Keratinocyte (primary cell): ENCODE measurements at regions not wholly inside any gene's neighbourhood (a gene's known extent, or its start where the extent isn't known, plus 50 kb on each side); places are given as distances from the start of the nearest gene placed in this dataset.

Experiments
- DNase-seq: peaks from one replicate; pipeline ENCODE4 v3.0.0-alpha.2; 2011; ENCODE audit warnings: low read depth, missing footprints, low spot score
- FAIRE-seq: peaks from 2 replicates; lab custom pipeline; 2011; peaks lifted over from hg19 to GRCh38; lab: Jason Lieb, UNC
- H2AFZ ChIP-seq: 2 replicates; pipeline ENCODE4 v1.6.0; 2012; ENCODE audit warnings: low read length, control low read depth, inconsistent platforms; ENCODE audit not compliant: control insufficient read depth
- H3K27ac ChIP-seq: 2 replicates; pipeline ENCODE4 v1.5.1; 2011; ENCODE audit warnings: low read length; ENCODE audit not compliant: control insufficient read depth, insufficient read depth
- H3K27me3 ChIP-seq: 3 replicates; pipeline ENCODE4 v1.6.0; 2011; ENCODE audit warnings: low read length; ENCODE audit not compliant: control insufficient read depth, insufficient read depth; ENCODE audit errors: extremely low read depth
- H3K36me3 ChIP-seq, 2 experiments: 2 replicates in 1 of 2; 3 replicates in 1 of 2; pipeline ENCODE4 v1.5.1; 2011; ENCODE audit warnings: low read length in 2 of 2, mild to moderate bottlenecking in 1 of 2; ENCODE audit not compliant: control insufficient read depth in 2 of 2, insufficient read depth in 2 of 2; ENCODE audit errors: extremely low read depth in 1 of 2
- H3K4me1 ChIP-seq: 3 replicates; pipeline ENCODE4 v1.5.1; 2011; ENCODE audit warnings: low read length; ENCODE audit not compliant: control insufficient read depth, insufficient read depth; ENCODE audit errors: extremely low read depth
- H3K4me2 ChIP-seq: 3 replicates; pipeline ENCODE4 v1.6.0; 2011; ENCODE audit warnings: low read depth, low read length; ENCODE audit not compliant: control insufficient read depth, insufficient read depth; ENCODE audit errors: extremely low read depth
- H3K4me3 ChIP-seq, 3 experiments: fragments of 200-600 bp in 1 of 3; sonication (generic) in 1 of 3; 2 replicates in 2 of 3; 3 replicates in 1 of 3; pipeline ENCODE4 v1.5.1; 2011 to 2016; ENCODE audit warnings: low read length in 3 of 3, mild to moderate bottlenecking in 3 of 3, control low read depth in 2 of 3, inconsistent platforms in 1 of 3, low read depth in 1 of 3, mixed read lengths in 1 of 3, mixed run types in 1 of 3, moderate library complexity in 1 of 3; ENCODE audit not compliant: control insufficient read depth in 2 of 3, insufficient read depth in 2 of 3; ENCODE audit errors: extremely low read depth in 1 of 3
- H3K79me2 ChIP-seq: 2 replicates; pipeline ENCODE4 v1.6.0; 2012; ENCODE audit warnings: low read length; ENCODE audit not compliant: control insufficient read depth, insufficient read depth
- H3K9ac ChIP-seq: 3 replicates; pipeline ENCODE4 v1.6.0; 2011; ENCODE audit warnings: low read length; ENCODE audit not compliant: control insufficient read depth, insufficient read depth; ENCODE audit errors: extremely low read depth
- H3K9me1 ChIP-seq: 3 replicates; pipeline ENCODE4 v1.6.0; 2011; ENCODE audit warnings: low read length; ENCODE audit not compliant: control insufficient read depth, insufficient read depth; ENCODE audit errors: extremely low read depth
- H3K9me3 ChIP-seq: 2 replicates; pipeline ENCODE4 v1.5.1; 2012; ENCODE audit warnings: low read depth, low read length; ENCODE audit not compliant: control insufficient read depth
- H4K20me1 ChIP-seq: 3 replicates; pipeline ENCODE4 v1.6.0; 2011; ENCODE audit warnings: low read length; ENCODE audit not compliant: control insufficient read depth, insufficient read depth; ENCODE audit errors: extremely low read depth
- EZH2 ChIP-seq: IDR thresholded peaks from one replicate; pipeline ENCODE4 v1.6.1; 2012; ENCODE audit warnings: inconsistent platforms, mild to moderate bottlenecking, low read length, moderate library complexity
- dilution Hi-C: fragments of 300-500 bp; cut with MboI; formaldehyde crosslinking; loops from one replicate; pipeline ENCODE4 v1.7.0; 2020; ENCODE audit warnings: low sequenced_read_pairs; ENCODE audit not compliant: extremely low pct_ligation_motif_present
- TF ChIP-seq, protein P1 (sequence below), 3 experiments: IDR thresholded peaks in 1 of 3; conservative IDR thresholded peaks in 1 of 3; optimal IDR thresholded peaks in 1 of 3; 2 replicates in 2 of 3; 3 replicates in 1 of 3; pipeline versions ENCODE3 to v1.5.1; 2011; ENCODE audit warnings: low read length in 3 of 3, mild to moderate bottlenecking in 3 of 3, moderate library complexity in 2 of 3, control low read depth in 1 of 3, inconsistent platforms in 1 of 3; ENCODE audit not compliant: insufficient read depth in 2 of 3; ENCODE audit errors: extremely low read depth in 1 of 3

DNA sequence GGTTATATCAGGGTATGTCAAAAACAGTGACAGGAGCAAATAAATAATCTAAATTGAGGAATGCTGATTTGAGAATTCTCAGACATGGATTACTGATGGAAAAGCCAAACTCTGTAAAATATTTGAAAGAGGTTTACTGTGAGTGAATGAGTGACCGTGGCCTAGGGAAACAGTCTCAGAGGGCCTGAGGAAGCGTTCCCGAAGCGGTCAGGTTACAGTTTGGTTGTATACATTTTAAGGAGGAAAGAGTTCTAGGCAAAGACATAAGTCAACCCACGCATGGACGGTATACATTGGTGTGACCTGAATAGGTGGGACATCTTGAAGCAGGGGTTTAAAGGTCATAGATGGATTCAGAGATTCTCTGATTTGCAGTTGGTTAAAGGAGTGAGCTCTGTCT lies 771.7 kb downstream of the KCNJ18 start:
- no peaks in the 10 kb centered on the region for H3K79me2 ChIP-seq
- no peak overlapping the region for H3K4me3 ChIP-seq

GRCh38 chr17:22467720-22468119 lies 775.4 kb downstream of the KCNJ18 start:
- H4K20me1 ChIP-seq = no peaks in the 10 kb centered on the region
- FAIRE-seq (no peak), DNase-seq (no peak)
- H3K27me3 ChIP-seq = no peaks in the 10 kb centered on the region
- no peak overlapping the region for H3K27ac ChIP-seq
- peaks cover 8% of the 10 kb centered on the region for H3K9me3 ChIP-seq
- no peaks in the 10 kb centered on the region for H3K79me2 ChIP-seq
- dilution Hi-C loops = no loop called here
- no peak overlapping the region for H2AFZ ChIP-seq
- no peak overlapping the region for H3K4me2 ChIP-seq
- H3K36me3 ChIP-seq = no peaks in the 10 kb centered on the region
- H3K9me1 ChIP-seq = no peaks in the 10 kb centered on the region
- no peak overlapping the region for H3K9ac ChIP-seq
- H3K4me1 ChIP-seq = no peaks in the 10 kb centered on the region
- no peak overlapping the region for H3K4me3 ChIP-seq
- TF ChIP-seq EZH2 = no peak
- TF ChIP-seq, protein P1, sequence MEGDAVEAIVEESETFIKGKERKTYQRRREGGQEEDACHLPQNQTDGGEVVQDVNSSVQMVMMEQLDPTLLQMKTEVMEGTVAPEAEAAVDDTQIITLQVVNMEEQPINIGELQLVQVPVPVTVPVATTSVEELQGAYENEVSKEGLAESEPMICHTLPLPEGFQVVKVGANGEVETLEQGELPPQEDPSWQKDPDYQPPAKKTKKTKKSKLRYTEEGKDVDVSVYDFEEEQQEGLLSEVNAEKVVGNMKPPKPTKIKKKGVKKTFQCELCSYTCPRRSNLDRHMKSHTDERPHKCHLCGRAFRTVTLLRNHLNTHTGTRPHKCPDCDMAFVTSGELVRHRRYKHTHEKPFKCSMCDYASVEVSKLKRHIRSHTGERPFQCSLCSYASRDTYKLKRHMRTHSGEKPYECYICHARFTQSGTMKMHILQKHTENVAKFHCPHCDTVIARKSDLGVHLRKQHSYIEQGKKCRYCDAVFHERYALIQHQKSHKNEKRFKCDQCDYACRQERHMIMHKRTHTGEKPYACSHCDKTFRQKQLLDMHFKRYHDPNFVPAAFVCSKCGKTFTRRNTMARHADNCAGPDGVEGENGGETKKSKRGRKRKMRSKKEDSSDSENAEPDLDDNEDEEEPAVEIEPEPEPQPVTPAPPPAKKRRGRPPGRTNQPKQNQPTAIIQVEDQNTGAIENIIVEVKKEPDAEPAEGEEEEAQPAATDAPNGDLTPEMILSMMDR (optimal IDR thresholded peaks at IDR 0.05 in 1 of 3, IDR thresholded peaks at IDR 0.05 in 1 of 3, conservative IDR thresholded peaks at IDR 0.05 in 1 of 3; ENCODE audit: extremely low read depth in 1 of 3, insufficient read depth in 2 of 3, low read length in 3 of 3) = no peak

More for the DNA sequence above, 771.7 kb downstream of the KCNJ18 start:
- dilution Hi-C loops = no loop called here
- no peaks in the 10 kb centered on the region for H3K27me3 ChIP-seq
- no peaks in the 10 kb centered on the region for H3K9me1 ChIP-seq
- DNase-seq (no peak), FAIRE-seq (no peak)
- H3K4me1 ChIP-seq = no peaks in the 10 kb centered on the region
- no peak overlapping the region for H3K4me2 ChIP-seq
- H3K9me3 ChIP-seq = peaks cover 8% of the 10 kb centered on the region
- TF ChIP-seq, protein P1 (optimal IDR thresholded peaks at IDR 0.05 in 1 of 3, IDR thresholded peaks at IDR 0.05 in 1 of 3, conservative IDR thresholded peaks at IDR 0.05 in 1 of 3; ENCODE audit: extremely low read depth in 1 of 3, insufficient read depth in 2 of 3, low read length in 3 of 3) = no peak
- TF ChIP-seq EZH2 = no peak
- no peak overlapping the region for H3K27ac ChIP-seq
- no peaks in the 10 kb centered on the region for H4K20me1 ChIP-seq
- H3K9ac ChIP-seq = no peak overlapping the region
- H2AFZ ChIP-seq = no peak overlapping the region
- H3K36me3 ChIP-seq = no peaks in the 10 kb centered on the region
